Heart left ventricle (tissue), 16 donors: ENCODE measurements at regions not wholly inside any gene's neighbourhood (a gene's known extent, or its start where the extent isn't known, plus 50 kb on each side); places are given as distances from the start of the nearest gene placed in this dataset.

ENCODE experiments used
- ATAC-seq, 4 donors: fragments of 200-7000 bp; cut with Tn5 transposase; one replicate each; pipeline ENCODE4 v1.9.1; 2020 to 2022; ENCODE audit warnings: moderate library complexity in 4 of 4, mild to moderate bottlenecking in 3 of 4, moderate number of reproducible peaks in 1 of 4
- DNase-seq, 5 donors: peaks; one replicate each; pipeline ENCODE4 v3.0.0-alpha.2; 2020
- H3K27ac ChIP-seq, 12 donors: fragments of 200-600 bp; sonication (generic) in 4 of 12; one replicate each; pipeline versions ENCODE4 v1.5.0 to v1.8.0; 2016 to 2022; ENCODE audit warnings: mild to moderate bottlenecking in 2 of 12
- H3K27me3 ChIP-seq, 9 donors: fragments of 200-600 bp; sonication (generic) in 2 of 9; one replicate each; pipeline versions ENCODE4 v1.5.1 to v1.8.0; 2016 to 2022; ENCODE audit warnings: mild to moderate bottlenecking in 3 of 9
- H3K36me3 ChIP-seq, 9 donors: fragments of 200-600 bp; sonication (generic) in 2 of 9; one replicate each; pipeline versions ENCODE4 v1.5.0 to v1.8.0; 2018 to 2022; ENCODE audit warnings: mild to moderate bottlenecking in 2 of 9
- H3K4me1 ChIP-seq, 12 donors: fragments of 200-600 bp; sonication (generic) in 4 of 12; one replicate each; pipeline versions ENCODE4 v1.5.0 to v1.8.0; 2016 to 2022; ENCODE audit warnings: mild to moderate bottlenecking in 3 of 12
- H3K4me3 ChIP-seq, 12 donors: fragments of 200-600 bp; sonication (generic) in 4 of 12; one replicate each; pipeline versions ENCODE4 v1.5.0 to v1.8.0; 2017 to 2022; ENCODE audit warnings: mild to moderate bottlenecking in 9 of 12, moderate library complexity in 4 of 12
- H3K9me3 ChIP-seq, 12 donors: fragments of 200-600 bp; sonication (generic) in 4 of 12; one replicate each; pipeline versions ENCODE4 v1.5.0 to v1.8.0; 2016 to 2022; ENCODE audit warnings: mild to moderate bottlenecking in 1 of 12
- POLR2A ChIP-seq, 2 donors: fragments of 450-650 bp; IDR thresholded peaks; one replicate each; pipeline ENCODE4 v1.6.1; 2017; ENCODE audit warnings: antibody characterized with exemption in 2 of 2, mild to moderate bottlenecking in 2 of 2, moderate library complexity in 2 of 2
- WGBS, 4 donors: extraction: QIAGEN DNeasy Blood & Tissue Kit in 2 of 4; methylation state at CpG; one replicate each; pipeline versions ENCODE4 v1.1.5 to v1.1.7; 2013 to 2018; 5-methylcytosine and 5-hydroxymethylcytosine counted together
- intact Hi-C, 10 donors: fragments of 100-400 bp; cut with DNase I; formaldehyde crosslinking; loops; one replicate each; pipeline versions ENCODE4 v1.11.1 to v1.14.2; 2022
- TF ChIP-seq, protein P1 (sequence below), 12 donors: fragments of 200-600 bp; sonication (generic) in 4 of 12; IDR thresholded peaks; one replicate each; pipeline versions ENCODE4 v1.5.0 to v1.8.0; 2018 to 2022; ENCODE audit warnings: antibody characterized with exemption in 12 of 12, mild to moderate bottlenecking in 5 of 12
- donor health status: ischemic (EF 13 %, LVEDD 7.1; RV severe dilation, severe dysfunction).
- donor health status: healthy with polysubstance abuse.
- donor health status: DM: no; HTN: yes; CAD: no.
- donor health status: DM: no; HTN: no; CAD: no.
- donor health status: ischemic (EF 25% LVEDD 6.9; RV normal size, moderate dysfunction).
- donor health status: ischemic (EF 25% LVEDD 5.7; RV mildly dilated, moderate dysfunction).
- donor health status: healthy.
- donor health status: DM: yes; HTN: yes; CAD: no.
- donor health status: ischemic (EF 35%, LVEDD 5.7; RV mildly dilated, moderate dysfunction).
- donor health status: nonischemic (EF 11% LVEDD 7.7; RV severe dilation, severe dysfunction).
- donor health status: DM: yes; HTN: yes; CAD: no.
- donor health status: PGD.
- donor health status: ischemic (EF 29% LVEDD 5.4; RV normal size, mild dysfunction).
- donor health status: nonischemic (EF 23%, LVEDD 6.1; RV moderate dilation, normal function).

GRCh38 chr11:109996060-109996459 lies 97.1 kb upstream of the ZC3H12C start:
- no peaks in the 10 kb centered on the region for H3K36me3 ChIP-seq
- TF ChIP-seq, protein P1, sequence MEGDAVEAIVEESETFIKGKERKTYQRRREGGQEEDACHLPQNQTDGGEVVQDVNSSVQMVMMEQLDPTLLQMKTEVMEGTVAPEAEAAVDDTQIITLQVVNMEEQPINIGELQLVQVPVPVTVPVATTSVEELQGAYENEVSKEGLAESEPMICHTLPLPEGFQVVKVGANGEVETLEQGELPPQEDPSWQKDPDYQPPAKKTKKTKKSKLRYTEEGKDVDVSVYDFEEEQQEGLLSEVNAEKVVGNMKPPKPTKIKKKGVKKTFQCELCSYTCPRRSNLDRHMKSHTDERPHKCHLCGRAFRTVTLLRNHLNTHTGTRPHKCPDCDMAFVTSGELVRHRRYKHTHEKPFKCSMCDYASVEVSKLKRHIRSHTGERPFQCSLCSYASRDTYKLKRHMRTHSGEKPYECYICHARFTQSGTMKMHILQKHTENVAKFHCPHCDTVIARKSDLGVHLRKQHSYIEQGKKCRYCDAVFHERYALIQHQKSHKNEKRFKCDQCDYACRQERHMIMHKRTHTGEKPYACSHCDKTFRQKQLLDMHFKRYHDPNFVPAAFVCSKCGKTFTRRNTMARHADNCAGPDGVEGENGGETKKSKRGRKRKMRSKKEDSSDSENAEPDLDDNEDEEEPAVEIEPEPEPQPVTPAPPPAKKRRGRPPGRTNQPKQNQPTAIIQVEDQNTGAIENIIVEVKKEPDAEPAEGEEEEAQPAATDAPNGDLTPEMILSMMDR (IDR thresholded peaks at IDR 0.05) = no peak
- TF ChIP-seq POLR2A (IDR thresholded peaks at IDR 0.05) = no peak
- no peaks in the 10 kb centered on the region for H3K27me3 ChIP-seq
- no peak overlapping the region for H3K27ac ChIP-seq
- peaks cover 0 to 11% (median 0%) of the 10 kb centered on the region in 12 donors for H3K4me1 ChIP-seq
- DNase-seq (no peak), ATAC-seq (no peak)
- intact Hi-C loops = no loop called here
- no peak overlapping the region for H3K4me3 ChIP-seq
- H3K9me3 ChIP-seq = no peaks in the 10 kb centered on the region

- Histone ChIP-seq H3K9me3 (no peaks in the 10 kb centered on the region), H3K4me1 (peaks cover 0 to 11% (median 0%) of the 10 kb centered on the region in 12 donors), H3K27me3 (no peaks in the 10 kb centered on the region), H3K36me3 (no peaks in the 10 kb centered on the region), H3K27ac (no peak overlapping the region), H3K4me3 (no peak overlapping the region)
- TF ChIP-seq, protein P1 (IDR thresholded peaks at IDR 0.05) = no peak
- no peak for TF ChIP-seq POLR2A (IDR thresholded peaks at IDR 0.05)
- intact Hi-C loops = no loop called here
- ATAC-seq (no peak), DNase-seq (no peak)
- 86 to 89% (median 88%) methylated on average over 3 of the region's 3 CpGs for WGBS, 4 donors
Measured at GRCh38 chr11:109998921-109999320, 94.3 kb upstream of the ZC3H12C start.

DNA sequence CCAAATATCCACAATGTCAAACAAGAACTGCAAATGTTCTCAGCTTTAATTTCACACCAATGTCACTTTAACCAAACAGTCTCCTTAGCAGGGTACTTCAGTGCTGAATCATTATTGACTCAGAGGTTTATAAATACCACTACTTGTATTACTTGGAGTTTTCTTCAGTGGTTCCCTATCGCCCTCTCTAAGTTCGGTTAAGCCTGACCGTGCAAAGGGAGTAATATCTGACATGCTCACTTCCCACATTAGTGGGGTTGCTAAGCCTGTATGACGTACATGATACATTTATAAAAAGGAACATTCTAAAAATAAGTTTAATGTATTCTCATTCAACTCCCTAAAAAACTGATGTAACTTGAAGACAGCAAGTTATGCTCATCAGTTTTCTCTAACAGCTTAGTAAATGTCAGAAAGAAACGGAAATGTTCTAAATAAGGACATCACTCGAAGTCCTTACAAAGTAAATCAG lies 93.1 kb upstream of the ZC3H12C start:
- DNase-seq (no peak), ATAC-seq (peak; percentile 85 to 98 (median 92))
- H3K4me3 ChIP-seq = no peak overlapping the region
- intact Hi-C loops = no loop called here
- peak overlapping the region in 2 of 12 donors; percentile 5 to 39 for H3K27ac ChIP-seq
- H3K27me3 ChIP-seq = no peaks in the 10 kb centered on the region
- no peak for TF ChIP-seq POLR2A (IDR thresholded peaks at IDR 0.05)
- TF ChIP-seq, protein P1 (IDR thresholded peaks at IDR 0.05) = no peak
- H3K36me3 ChIP-seq = no peaks in the 10 kb centered on the region
- 48 to 58% (median 54%) methylated on average over 6 of the region's 6 CpGs for WGBS, 4 donors
- peaks cover 0 to 11% (median 0%) of the 10 kb centered on the region in 12 donors for H3K4me1 ChIP-seq
- peaks cover 0 to 6% (median 0%) of the 10 kb centered on the region in 12 donors for H3K9me3 ChIP-seq

GRCh38 chr11:110000850-110001249 lies 92.3 kb upstream of the ZC3H12C start:
- TF ChIP-seq, protein P1 (IDR thresholded peaks at IDR 0.05) = no peak
- TF ChIP-seq POLR2A (IDR thresholded peaks at IDR 0.05) = no peak
- intact Hi-C loops = no loop called here
- Histone ChIP-seq H3K4me1 (peaks cover 0 to 11% (median 0%) of the 10 kb centered on the region in 12 donors), H3K9me3 (peaks cover 0 to 6% (median 0%) of the 10 kb centered on the region in 12 donors), H3K27ac (no peak overlapping the region), H3K36me3 (no peaks in the 10 kb centered on the region), H3K27me3 (no peaks in the 10 kb centered on the region), H3K4me3 (no peak overlapping the region)
- 68 to 80% (median 72%) methylated on average over 3 of the region's 3 CpGs for WGBS, 4 donors
- ATAC-seq (no peak), DNase-seq (no peak)
